ENCODE measurements at regions not wholly inside any gene's neighbourhood (a gene's known extent, or its start where the extent isn't known, plus 50 kb on each side); places are given as distances from the start of the nearest gene placed in this dataset.

DNA sequence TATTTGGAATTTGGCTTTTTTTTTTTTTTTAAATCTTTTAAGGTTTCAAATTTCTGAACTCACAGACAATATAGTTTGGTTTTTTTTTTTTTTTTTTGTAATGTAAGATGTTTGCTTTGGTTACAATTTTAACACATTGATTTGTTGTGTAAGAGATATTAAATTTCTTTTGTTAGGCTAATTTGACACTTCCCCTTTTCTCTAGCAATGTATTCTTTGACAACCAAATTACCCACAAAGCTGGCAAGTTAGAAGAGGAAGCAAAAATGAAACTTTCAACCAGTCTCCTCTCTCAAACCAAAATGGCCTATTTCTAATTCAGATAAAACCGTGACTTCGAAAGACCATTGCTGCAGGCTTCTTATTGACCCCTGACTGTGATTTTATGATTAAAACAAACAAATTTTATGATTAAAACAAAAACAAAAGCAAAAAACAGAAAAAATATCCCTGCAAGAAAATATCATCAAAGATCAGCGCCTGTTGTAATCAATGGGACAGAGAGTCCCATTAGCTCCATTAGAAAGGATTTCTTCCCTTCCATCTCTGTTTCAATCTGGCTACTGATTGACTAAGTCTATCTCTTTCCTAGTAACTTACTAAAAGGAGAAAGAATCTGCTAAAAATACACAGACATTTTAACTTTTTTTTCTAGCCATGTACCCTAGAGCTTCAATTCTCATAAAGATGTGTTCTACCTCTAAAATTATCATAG, 489.2 kb downstream of the MDFIC start:
- TF ChIP-seq, protein P1, sequence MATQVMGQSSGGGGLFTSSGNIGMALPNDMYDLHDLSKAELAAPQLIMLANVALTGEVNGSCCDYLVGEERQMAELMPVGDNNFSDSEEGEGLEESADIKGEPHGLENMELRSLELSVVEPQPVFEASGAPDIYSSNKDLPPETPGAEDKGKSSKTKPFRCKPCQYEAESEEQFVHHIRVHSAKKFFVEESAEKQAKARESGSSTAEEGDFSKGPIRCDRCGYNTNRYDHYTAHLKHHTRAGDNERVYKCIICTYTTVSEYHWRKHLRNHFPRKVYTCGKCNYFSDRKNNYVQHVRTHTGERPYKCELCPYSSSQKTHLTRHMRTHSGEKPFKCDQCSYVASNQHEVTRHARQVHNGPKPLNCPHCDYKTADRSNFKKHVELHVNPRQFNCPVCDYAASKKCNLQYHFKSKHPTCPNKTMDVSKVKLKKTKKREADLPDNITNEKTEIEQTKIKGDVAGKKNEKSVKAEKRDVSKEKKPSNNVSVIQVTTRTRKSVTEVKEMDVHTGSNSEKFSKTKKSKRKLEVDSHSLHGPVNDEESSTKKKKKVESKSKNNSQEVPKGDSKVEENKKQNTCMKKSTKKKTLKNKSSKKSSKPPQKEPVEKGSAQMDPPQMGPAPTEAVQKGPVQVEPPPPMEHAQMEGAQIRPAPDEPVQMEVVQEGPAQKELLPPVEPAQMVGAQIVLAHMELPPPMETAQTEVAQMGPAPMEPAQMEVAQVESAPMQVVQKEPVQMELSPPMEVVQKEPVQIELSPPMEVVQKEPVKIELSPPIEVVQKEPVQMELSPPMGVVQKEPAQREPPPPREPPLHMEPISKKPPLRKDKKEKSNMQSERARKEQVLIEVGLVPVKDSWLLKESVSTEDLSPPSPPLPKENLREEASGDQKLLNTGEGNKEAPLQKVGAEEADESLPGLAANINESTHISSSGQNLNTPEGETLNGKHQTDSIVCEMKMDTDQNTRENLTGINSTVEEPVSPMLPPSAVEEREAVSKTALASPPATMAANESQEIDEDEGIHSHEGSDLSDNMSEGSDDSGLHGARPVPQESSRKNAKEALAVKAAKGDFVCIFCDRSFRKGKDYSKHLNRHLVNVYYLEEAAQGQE (IDR thresholded peaks at IDR 0.05; ENCODE audit: borderline replicate concordance), result no peak
- TF ChIP-seq, protein P2, sequence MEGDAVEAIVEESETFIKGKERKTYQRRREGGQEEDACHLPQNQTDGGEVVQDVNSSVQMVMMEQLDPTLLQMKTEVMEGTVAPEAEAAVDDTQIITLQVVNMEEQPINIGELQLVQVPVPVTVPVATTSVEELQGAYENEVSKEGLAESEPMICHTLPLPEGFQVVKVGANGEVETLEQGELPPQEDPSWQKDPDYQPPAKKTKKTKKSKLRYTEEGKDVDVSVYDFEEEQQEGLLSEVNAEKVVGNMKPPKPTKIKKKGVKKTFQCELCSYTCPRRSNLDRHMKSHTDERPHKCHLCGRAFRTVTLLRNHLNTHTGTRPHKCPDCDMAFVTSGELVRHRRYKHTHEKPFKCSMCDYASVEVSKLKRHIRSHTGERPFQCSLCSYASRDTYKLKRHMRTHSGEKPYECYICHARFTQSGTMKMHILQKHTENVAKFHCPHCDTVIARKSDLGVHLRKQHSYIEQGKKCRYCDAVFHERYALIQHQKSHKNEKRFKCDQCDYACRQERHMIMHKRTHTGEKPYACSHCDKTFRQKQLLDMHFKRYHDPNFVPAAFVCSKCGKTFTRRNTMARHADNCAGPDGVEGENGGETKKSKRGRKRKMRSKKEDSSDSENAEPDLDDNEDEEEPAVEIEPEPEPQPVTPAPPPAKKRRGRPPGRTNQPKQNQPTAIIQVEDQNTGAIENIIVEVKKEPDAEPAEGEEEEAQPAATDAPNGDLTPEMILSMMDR (IDR thresholded peaks at IDR 0.05; ENCODE audit: poor library complexity, severe bottlenecking), result no peak
- TF ChIP-seq POLR2AphosphoS5 (IDR thresholded peaks at IDR 0.05), result no peak
- TF ChIP-seq EZH2 (IDR thresholded peaks at IDR 0.05; ENCODE audit: borderline replicate concordance, insufficient read depth, low read length, poor library complexity, severe bottlenecking), result no peak

Data from neural cell (in vitro differentiated cells).